ENCODE measurements at regions not wholly inside any gene's neighbourhood (a gene's known extent, or its start where the extent isn't known, plus 50 kb on each side); places are given as distances from the start of the nearest gene placed in this dataset.

GRCh38 chr3:878746-879145 is 214.1 kb upstream of the CNTN6 start:
- no peak for TF ChIP-seq CTCF (conservative IDR thresholded peaks at IDR 0.05)
- TF ChIP-seq EZH2 (IDR thresholded peaks at IDR 0.05; ENCODE audit: low read depth): no peak
